DND-41 (cell line): ENCODE measurements at regions not wholly inside any gene's neighbourhood (a gene's known extent, or its start where the extent isn't known, plus 50 kb on each side); places are given as distances from the start of the nearest gene placed in this dataset.
"Not testable (repeated sequence)": the region's sequence is repeated elsewhere in the genome, so short reads cannot be mapped to it uniquely, and the experiment has no call there.

Experiments
- ATAC-seq: fragments of 200-7000 bp; cut with Tn5 transposase; 3 replicates; pipeline ENCODE4 v1.9.1; 2021; ENCODE audit warnings: low read depth; ENCODE audit not compliant: insufficient read depth
- DNase-seq: peaks from one replicate; pipeline ENCODE4 v3.0.0-alpha.2; 2020
- H2AFZ ChIP-seq: 2 replicates; pipeline ENCODE4 v1.6.0; 2012; ENCODE audit warnings: low read depth, low read length
- H3K27ac ChIP-seq: 2 replicates; pipeline ENCODE4 v1.5.1; 2012; ENCODE audit warnings: low read length, inconsistent platforms
- H3K27me3 ChIP-seq: fragments of 200-600 bp; sonication (generic); 2 replicates; pipeline ENCODE4 v1.6.0; 2012; ENCODE audit warnings: low read length, mild to moderate bottlenecking, inconsistent platforms; ENCODE audit not compliant: insufficient read depth, poor library complexity
- H3K36me3 ChIP-seq: 2 replicates; pipeline ENCODE4 v1.5.1; 2012; ENCODE audit warnings: low read length, inconsistent platforms; ENCODE audit not compliant: insufficient read depth
- H3K4me1 ChIP-seq: 2 replicates; pipeline ENCODE4 v1.5.1; 2012; ENCODE audit warnings: mild to moderate bottlenecking, low read length; ENCODE audit not compliant: insufficient read depth
- H3K4me2 ChIP-seq: 2 replicates; pipeline ENCODE4 v1.6.0; 2012; ENCODE audit warnings: mild to moderate bottlenecking, moderate library complexity, low read length, inconsistent platforms; ENCODE audit not compliant: insufficient read depth
- H3K4me3 ChIP-seq, 2 experiments: fragments of 200-600 bp in 1 of 2; shearing (Covaris generic) in 1 of 2; 2 replicates each; pipeline ENCODE4 v1.5.1; 2012 to 2016; ENCODE audit warnings: inconsistent platforms in 2 of 2, low read length in 2 of 2, mild to moderate bottlenecking in 2 of 2, low read depth in 1 of 2, moderate library complexity in 1 of 2
- H3K79me2 ChIP-seq: 2 replicates; pipeline ENCODE4 v1.6.0; 2012; ENCODE audit warnings: low read length, inconsistent platforms; ENCODE audit not compliant: insufficient read depth
- H3K9ac ChIP-seq: 2 replicates; pipeline ENCODE4 v1.6.0; 2012; ENCODE audit warnings: low read depth, mild to moderate bottlenecking, inconsistent platforms, low read length, moderate library complexity
- H3K9me3 ChIP-seq: 2 replicates; pipeline ENCODE4 v1.5.1; 2012; ENCODE audit warnings: low read length, moderate library complexity, mild to moderate bottlenecking, inconsistent platforms; ENCODE audit not compliant: insufficient read depth, severe bottlenecking
- H4K20me1 ChIP-seq: 2 replicates; pipeline ENCODE4 v1.6.0; 2012; ENCODE audit warnings: low read length; ENCODE audit not compliant: insufficient read depth
- CTCF ChIP-seq: IDR thresholded peaks from 2 replicates; pipeline ENCODE4 v1.5.1; 2012; ENCODE audit warnings: borderline replicate concordance, low read length, moderate library complexity, mild to moderate bottlenecking; ENCODE audit not compliant: poor library complexity, severe bottlenecking; ENCODE audit errors: extremely low read depth
- EZH2 ChIP-seq: IDR thresholded peaks from 3 replicates; pipeline ENCODE4 v1.6.1; 2012; ENCODE audit warnings: borderline replicate concordance, low read depth, mild to moderate bottlenecking, moderate library complexity, low read length, inconsistent platforms; ENCODE audit not compliant: severe bottlenecking

DNA sequence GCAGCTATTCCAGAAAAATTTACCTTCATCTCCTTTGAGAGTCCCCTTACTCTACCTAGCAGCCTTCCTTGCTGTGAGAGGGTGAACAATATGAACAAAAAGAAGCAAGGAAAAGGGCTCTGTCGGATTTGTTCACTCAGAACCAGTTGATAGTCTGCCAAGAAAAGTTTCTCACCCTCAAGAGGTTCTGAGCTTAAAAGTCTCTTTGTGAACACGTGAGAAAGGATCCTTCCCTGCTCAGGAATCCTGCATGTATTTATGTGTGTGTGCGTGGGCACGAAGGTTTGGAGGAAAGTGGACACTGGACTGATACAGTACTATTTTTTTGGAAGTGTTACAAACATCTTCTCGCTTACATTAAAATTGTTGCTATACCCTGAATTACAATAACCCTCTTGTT, 178.6 kb upstream of the JADE1 start:
- TF ChIP-seq CTCF (no peak), EZH2 (no peak)
- Histone ChIP-seq H2AFZ (no peak overlapping the region), H3K9me3 (no peaks in the 10 kb centered on the region)

GRCh38 chr4:128623508-128624215, 185.8 kb upstream of the JADE1 start:
- Histone ChIP-seq H3K4me2 (no peak overlapping the region), H4K20me1 (no peaks in the 10 kb centered on the region), H3K27ac (no peak overlapping the region), H3K9ac (no peak overlapping the region), H3K4me3 (no peak overlapping the region), H3K4me1 (no peaks in the 10 kb centered on the region), H3K36me3 (no peaks in the 10 kb centered on the region), H2AFZ (no peak overlapping the region), H3K79me2 (no peaks in the 10 kb centered on the region), H3K9me3 (no peaks in the 10 kb centered on the region), H3K27me3 (no peaks in the 10 kb centered on the region)
- DNase-seq (no peak), ATAC-seq (no peak)
- no peak for TF ChIP-seq CTCF
- TF ChIP-seq EZH2, result no peak

More for the DNA sequence above, 178.6 kb upstream of the JADE1 start:
- no peaks in the 10 kb centered on the region for H3K36me3 ChIP-seq
- no peaks in the 10 kb centered on the region for H4K20me1 ChIP-seq
- ATAC-seq (no peak), DNase-seq (no peak)
- no peaks in the 10 kb centered on the region for H3K27me3 ChIP-seq
- no peaks in the 10 kb centered on the region for H3K4me1 ChIP-seq
- H3K79me2 ChIP-seq, result no peaks in the 10 kb centered on the region
- H3K9ac ChIP-seq, result no peak overlapping the region
- no peak overlapping the region for H3K27ac ChIP-seq
- no peak overlapping the region for H3K4me3 ChIP-seq
- no peak overlapping the region for H3K4me2 ChIP-seq

- not testable (repeated sequence) for H4K20me1 ChIP-seq, H3K4me1 ChIP-seq, H3K27me3 ChIP-seq, H3K27ac ChIP-seq, H2AFZ ChIP-seq, H3K4me2 ChIP-seq, H3K9ac ChIP-seq, H3K9me3 ChIP-seq, H3K36me3 ChIP-seq, H3K79me2 ChIP-seq, ATAC-seq, H3K4me3 ChIP-seq, DNase-seq
Observed at GRCh38 chr4:128620279-128620965, 189.1 kb upstream of the JADE1 start.

GRCh38 chr4:128615197-128615596, 194.3 kb upstream of the JADE1 start:
- no peak overlapping the region for H2AFZ ChIP-seq
- no peak overlapping the region for H3K9ac ChIP-seq
- DNase-seq (no peak), ATAC-seq (no peak)
- no peak overlapping the region for H3K27ac ChIP-seq
- no peak overlapping the region for H3K4me2 ChIP-seq
- no peaks in the 10 kb centered on the region for H3K4me1 ChIP-seq
- no peaks in the 10 kb centered on the region for H3K36me3 ChIP-seq
- H3K9me3 ChIP-seq, result no peaks in the 10 kb centered on the region
- TF ChIP-seq EZH2 (no peak), CTCF (no peak)
- H3K79me2 ChIP-seq, result no peaks in the 10 kb centered on the region
- H3K27me3 ChIP-seq, result no peaks in the 10 kb centered on the region
- no peaks in the 10 kb centered on the region for H4K20me1 ChIP-seq
- no peak overlapping the region for H3K4me3 ChIP-seq
